ENCODE measurements at regions not wholly inside any gene's neighbourhood (a gene's known extent, or its start where the extent isn't known, plus 50 kb on each side); places are given as distances from the start of the nearest gene placed in this dataset.

GRCh38 chr5:33283243-33283642, 157.5 kb upstream of the TARS1 start:
- Histone ChIP-seq H3K27me3 (no peaks in the 10 kb centered on the region), H3K27ac (no peak overlapping the region), H3K36me3 (no peaks in the 10 kb centered on the region), H3K4me1 (no peaks in the 10 kb centered on the region), H3K9me3 (no peaks in the 10 kb centered on the region), H3K4me3 (no peak overlapping the region)
- intact Hi-C loops (cut with DNase I) = no loop called here
- TF ChIP-seq POLR2A (IDR thresholded peaks at IDR 0.05) (no peak), POLR2AphosphoS5 (IDR thresholded peaks at IDR 0.05; ENCODE audit: insufficient read depth in 1 of 2, low read depth in 1 of 2) (no peak), CTCF (IDR thresholded peaks at IDR 0.05) (no peak)
- DNase-seq (ENCODE audit: extremely low spot score in 2 of 2) = no peak

GRCh38 chr5:33284681-33285080, 156.1 kb upstream of the TARS1 start:
- Histone ChIP-seq H3K9me3 (no peaks in the 10 kb centered on the region), H3K27ac (no peak overlapping the region), H3K27me3 (no peaks in the 10 kb centered on the region), H3K4me3 (no peak overlapping the region), H3K4me1 (no peaks in the 10 kb centered on the region), H3K36me3 (no peaks in the 10 kb centered on the region)
- intact Hi-C loops (cut with DNase I) = no loop called here
- no peak for DNase-seq (ENCODE audit: extremely low spot score in 2 of 2)
- TF ChIP-seq CTCF (IDR thresholded peaks at IDR 0.05) (no peak), POLR2AphosphoS5 (IDR thresholded peaks at IDR 0.05; ENCODE audit: insufficient read depth in 1 of 2, low read depth in 1 of 2) (no peak), POLR2A (IDR thresholded peaks at IDR 0.05) (no peak)

GRCh38 chr5:33287242-33287641, 153.5 kb upstream of the TARS1 start:
- Histone ChIP-seq H3K4me1 (no peaks in the 10 kb centered on the region), H3K27me3 (no peaks in the 10 kb centered on the region), H3K4me3 (no peak overlapping the region), H3K27ac (no peak overlapping the region), H3K9me3 (no peaks in the 10 kb centered on the region), H3K36me3 (no peaks in the 10 kb centered on the region)
- intact Hi-C loops (cut with DNase I) = no loop called here
- TF ChIP-seq POLR2A (IDR thresholded peaks at IDR 0.05) (no peak), CTCF (IDR thresholded peaks at IDR 0.05) (no peak), POLR2AphosphoS5 (IDR thresholded peaks at IDR 0.05; ENCODE audit: insufficient read depth in 1 of 2, low read depth in 1 of 2) (no peak)
- no peak for DNase-seq (ENCODE audit: extremely low spot score in 2 of 2)

GRCh38 chr5:33291216-33292000, 149.4 kb upstream of the TARS1 start:
- DNase-seq (ENCODE audit: extremely low spot score in 2 of 2) = no peak
- TF ChIP-seq POLR2AphosphoS5 (IDR thresholded peaks at IDR 0.05; ENCODE audit: insufficient read depth in 1 of 2, low read depth in 1 of 2) (no peak), POLR2A (IDR thresholded peaks at IDR 0.05) (no peak), CTCF (IDR thresholded peaks at IDR 0.05) (no peak)
- intact Hi-C loops (cut with DNase I) = no loop called here
- H3K9me3 ChIP-seq = no peaks in the 10 kb centered on the region
- no peaks in the 10 kb centered on the region for H3K36me3 ChIP-seq
- H3K27ac ChIP-seq = no peak overlapping the region
- no peak overlapping the region for H3K4me3 ChIP-seq
- no peaks in the 10 kb centered on the region for H3K27me3 ChIP-seq
- no peaks in the 10 kb centered on the region for H3K4me1 ChIP-seq

- no peak overlapping the region for H3K4me3 ChIP-seq
- no peaks in the 10 kb centered on the region for H3K27me3 ChIP-seq
- TF ChIP-seq CTCF (IDR thresholded peaks at IDR 0.05) (no peak), POLR2A (IDR thresholded peaks at IDR 0.05) (no peak), POLR2AphosphoS5 (IDR thresholded peaks at IDR 0.05; ENCODE audit: insufficient read depth in 1 of 2, low read depth in 1 of 2) (no peak)
- H3K4me1 ChIP-seq = no peaks in the 10 kb centered on the region
- no peaks in the 10 kb centered on the region for H3K36me3 ChIP-seq
- H3K9me3 ChIP-seq = no peaks in the 10 kb centered on the region
- DNase-seq (ENCODE audit: extremely low spot score in 2 of 2) = no peak
- H3K27ac ChIP-seq = no peak overlapping the region
- intact Hi-C loops (cut with DNase I) = no loop called here
Observed at GRCh38 chr5:33297760-33298216, 143.0 kb upstream of the TARS1 start.

All from vagina (tissue), 2 donors.